ENCODE measurements at regions not wholly inside any gene's neighbourhood (a gene's known extent, or its start where the extent isn't known, plus 50 kb on each side); places are given as distances from the start of the nearest gene placed in this dataset.

DNA sequence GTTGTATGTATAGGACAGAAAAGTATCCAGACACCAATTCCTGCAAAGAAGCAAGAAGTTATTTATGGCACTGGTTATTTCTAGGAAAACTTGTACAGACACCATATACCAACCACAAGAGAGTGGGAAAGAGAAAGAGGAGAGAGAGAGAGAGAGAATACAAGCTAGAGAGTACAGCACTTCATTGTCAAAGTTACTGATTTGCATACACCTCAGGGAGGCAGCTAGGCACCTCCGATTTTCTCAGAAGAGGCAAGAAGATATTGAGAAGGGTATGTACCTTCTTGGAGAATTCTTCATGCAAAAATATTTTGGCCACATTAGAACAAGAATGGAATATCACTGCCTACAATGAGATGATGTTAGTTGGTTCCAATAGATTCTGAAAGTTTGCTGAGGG, 333.9 kb upstream of the PIK3C3 start:
- no peak for DNase-seq (ENCODE audit: low read depth)

DNA sequence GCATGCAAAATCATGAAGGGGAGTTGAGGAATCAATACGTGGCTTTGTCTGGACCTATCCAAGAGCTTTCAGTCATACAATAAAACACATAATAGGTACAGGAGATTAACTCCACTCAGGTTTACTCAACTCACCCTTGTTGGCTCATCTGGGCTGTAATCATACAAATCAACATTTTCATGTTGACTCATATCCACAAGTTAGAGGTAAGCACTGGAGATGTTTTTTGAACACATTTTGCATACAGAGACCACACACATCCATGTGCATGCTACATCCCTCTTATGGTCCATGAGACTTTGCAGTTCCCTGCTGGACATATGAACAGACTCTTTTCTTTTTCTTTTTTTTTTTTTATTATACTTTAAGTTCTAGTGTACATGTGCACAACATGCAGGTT, 336.9 kb upstream of the PIK3C3 start:
- DNase-seq (ENCODE audit: low read depth): no peak

DNA sequence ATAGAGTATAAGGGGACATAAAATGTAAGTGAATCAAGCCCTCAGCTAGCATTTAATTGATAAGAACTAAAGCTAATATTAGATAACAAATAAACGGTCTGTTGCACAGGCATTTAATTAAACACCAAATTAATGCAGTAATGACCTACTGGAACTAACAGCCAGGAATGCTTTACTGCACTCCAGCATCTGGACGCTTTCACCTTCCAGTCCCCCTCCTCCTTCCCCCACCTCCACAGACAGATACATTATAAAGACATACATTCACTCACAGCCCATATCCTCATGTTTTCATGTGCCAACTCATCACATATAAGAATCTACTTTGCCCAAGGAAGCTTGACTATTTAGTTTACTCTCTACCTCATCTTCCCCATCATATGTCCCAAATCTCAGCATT, 337.4 kb upstream of the PIK3C3 start:
- DNase-seq (ENCODE audit: low read depth): no peak

DNA sequence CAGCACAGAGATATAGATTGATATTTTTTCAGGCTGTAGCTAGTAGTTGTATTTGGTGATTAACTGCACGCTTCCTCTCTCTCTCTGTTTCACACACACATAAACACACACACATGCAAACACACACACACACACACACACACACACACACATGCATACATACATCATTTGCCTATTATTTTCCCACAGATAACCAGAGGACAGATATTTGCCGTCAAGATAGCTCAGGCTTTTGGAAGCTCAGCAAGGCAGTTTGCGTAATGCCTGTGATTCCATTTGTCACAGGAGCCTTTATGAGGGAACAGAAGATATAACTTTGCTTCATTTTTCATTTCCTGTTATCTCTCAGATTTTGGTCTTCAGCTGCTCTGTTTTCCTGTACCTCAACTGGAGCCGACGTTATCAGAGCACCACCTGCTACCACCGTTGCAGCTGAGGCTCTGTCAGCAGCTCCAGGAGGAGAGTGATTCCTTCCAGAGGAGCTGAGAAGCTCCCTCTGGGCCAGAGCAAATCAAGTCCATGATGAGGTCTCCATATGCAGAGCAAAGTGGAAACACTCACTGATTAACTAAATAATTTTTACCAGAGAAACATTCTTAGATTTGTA, 341.9 kb upstream of the PIK3C3 start:
- DNase-seq (ENCODE audit: low read depth): no peak

DNA sequence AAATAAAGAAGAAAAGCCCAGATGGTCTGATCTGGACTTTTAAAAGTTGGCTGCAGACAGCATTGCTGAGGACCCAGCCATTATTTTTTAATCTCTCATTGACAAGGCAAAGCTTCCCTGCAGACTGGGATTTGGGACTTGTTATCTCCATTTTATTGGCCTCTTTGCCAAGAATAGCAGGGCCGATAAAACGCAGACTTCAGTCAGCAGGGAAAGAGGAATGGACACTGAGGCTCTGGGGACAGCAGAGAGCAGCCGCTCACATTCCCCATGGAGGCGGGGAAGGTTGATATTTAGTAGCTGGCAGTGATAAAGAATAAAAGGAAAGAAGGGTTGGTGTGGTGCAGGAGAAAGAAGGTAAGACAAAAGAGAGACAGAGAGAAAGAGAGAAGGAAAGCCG, 350.1 kb upstream of the PIK3C3 start:
- DNase-seq (ENCODE audit: low read depth): no peak

DNA sequence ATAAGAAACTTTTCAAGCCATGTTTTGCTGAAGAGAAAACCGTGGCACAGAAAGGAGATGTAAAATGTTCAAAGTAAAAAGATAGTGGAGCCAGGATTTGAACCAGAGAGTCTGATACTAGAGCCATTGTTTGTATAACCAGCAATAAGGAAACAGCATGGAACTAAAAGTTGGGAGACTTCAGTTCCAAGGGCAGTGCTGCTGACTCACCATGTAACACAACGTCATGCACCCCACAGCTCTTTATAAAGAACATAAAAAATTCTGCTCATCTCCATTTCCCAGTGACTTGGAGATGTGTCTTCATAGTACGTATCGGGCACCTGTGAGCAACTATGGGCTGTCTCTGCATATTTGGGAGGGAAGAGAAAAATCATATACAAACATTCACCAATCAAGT, 353.0 kb upstream of the PIK3C3 start:
- no peak for DNase-seq (ENCODE audit: low read depth)

DNA sequence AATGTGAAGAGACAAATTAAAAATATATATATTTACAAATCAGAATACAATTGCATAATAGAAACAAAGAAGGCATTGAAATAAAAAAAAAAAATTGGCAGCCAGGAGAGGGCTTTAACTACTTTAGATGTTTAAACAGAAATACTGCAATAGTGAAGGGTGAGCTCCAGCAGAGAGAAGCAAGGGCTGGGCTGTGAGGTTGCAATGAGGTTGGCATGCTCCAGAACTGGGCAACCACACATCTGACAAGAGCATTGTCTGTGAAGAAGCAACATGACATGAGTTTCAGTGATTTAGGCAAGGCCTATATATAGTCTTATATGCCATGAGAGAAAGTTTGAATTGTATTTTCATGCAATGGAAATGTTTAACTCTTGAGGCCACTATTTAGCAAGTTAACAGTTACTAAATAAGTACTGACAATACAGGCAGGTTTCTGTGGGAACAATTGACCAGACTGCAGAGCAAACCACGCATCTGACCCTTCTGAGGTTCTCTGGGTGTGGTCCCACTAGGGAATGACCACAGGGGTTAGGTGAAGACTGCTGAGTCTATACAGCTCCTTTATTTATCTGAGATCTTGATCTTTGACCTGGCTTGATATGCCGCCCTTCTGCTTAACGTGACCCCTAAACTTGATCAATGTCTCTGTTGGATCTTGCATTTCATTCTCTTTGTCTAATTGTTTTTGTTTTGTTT, 354.2 kb upstream of the PIK3C3 start:
- DNase-seq (ENCODE audit: low read depth): no peak

DNA sequence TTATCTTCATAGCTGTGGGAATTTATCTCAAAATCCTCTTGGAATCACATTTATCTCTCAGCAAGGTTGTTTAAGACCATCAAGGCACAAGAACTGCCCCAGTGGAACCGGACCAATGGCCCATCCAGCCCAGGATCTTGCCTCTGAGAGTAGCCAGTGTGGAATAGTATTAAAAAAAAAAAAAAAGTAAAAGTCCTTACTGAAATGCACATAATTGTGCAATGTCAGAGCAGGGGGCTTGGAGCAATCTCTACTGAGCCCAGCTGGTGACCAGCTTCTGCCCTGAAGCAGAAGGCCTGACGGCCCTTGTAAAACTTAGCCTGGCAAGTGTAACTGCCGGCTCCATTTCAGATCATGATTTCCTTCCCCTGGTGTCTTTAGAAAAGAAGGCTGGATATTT, 355.6 kb upstream of the PIK3C3 start:
- no peak for DNase-seq (ENCODE audit: low read depth)

DNA sequence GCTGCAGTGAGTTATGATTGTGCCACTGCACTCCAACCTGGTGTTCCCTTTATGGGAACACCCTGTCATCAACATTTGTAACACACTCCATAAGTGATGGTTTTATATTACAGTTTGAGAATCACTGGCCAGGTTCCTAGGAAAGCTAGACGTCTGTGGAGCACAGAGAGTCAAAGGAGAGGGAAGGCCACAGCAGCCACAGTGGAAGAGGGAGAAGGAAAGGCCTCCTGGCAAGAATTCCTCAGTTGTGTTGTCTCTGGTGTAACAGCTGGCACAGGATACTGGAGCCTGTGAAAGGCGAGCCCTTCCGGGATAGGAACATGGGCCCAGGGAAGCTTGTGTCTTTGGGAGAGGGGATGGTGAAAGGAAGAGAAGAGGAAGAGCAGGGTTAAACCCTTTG, 360.5 kb upstream of the PIK3C3 start:
- no peak for DNase-seq (ENCODE audit: low read depth)

DNA sequence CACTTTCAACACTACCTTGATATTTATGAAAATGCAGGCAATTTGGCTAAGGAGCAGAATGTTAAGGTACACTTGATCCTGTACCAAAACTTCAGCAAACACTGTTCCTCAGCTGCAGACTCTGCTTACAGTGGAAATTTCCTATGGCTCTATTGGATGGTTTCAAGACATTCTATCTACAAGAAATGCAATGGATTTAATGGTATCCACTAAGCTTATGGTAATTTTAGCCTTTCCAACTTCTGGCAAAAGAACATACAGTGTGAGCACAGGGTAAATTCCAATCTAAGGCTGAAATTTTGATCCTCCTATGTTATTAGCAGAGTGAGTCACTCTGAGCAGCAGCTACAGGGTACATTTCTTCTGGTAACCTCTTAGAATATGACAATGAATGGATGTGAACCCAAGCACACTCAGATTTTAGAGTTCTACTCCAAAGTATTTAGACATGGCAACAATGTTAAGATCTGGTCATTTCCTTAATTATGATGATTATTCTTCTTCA, 361.8 kb upstream of the PIK3C3 start:
- DNase-seq (ENCODE audit: low read depth): no peak

DNA sequence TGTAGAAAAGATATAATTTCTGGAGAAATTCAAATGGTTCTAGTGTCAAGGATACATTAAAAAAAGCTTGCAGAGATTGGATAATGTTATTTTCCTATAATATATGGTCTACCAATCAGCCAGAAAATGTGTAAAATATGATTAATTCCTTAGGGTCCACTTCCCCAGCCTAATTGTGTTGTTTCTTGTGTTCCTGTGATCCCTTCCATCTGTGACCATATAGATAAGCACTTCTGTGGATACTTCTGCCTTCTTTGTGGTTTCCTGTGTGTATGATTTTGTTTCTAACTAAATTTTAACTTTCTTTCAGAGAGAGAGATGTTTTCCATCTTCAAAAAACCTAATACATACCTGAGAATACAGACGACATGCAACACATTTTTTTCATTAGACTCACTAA, 367.1 kb upstream of the PIK3C3 start:
- no peak for DNase-seq (ENCODE audit: low read depth)

DNA sequence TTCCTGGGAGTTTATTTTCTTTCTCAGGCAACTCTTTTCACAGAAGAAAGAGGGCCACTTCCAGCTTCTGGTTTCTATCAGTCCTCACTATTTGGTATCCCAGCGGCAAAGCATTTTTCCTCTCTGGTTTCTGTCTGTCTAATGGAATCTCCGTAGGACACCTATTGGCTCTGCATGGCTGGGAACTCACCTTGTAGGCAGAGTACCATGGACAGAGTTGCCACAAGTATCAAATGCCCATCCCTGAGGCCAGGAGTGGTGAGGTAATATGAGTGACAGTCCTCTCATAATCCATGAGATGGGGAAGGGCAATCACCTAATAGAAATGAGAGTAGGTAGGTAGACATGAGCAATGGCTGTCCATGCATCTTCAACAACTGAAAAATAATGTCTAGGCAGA, 369.5 kb upstream of the PIK3C3 start:
- no peak for DNase-seq (ENCODE audit: low read depth)

DNA sequence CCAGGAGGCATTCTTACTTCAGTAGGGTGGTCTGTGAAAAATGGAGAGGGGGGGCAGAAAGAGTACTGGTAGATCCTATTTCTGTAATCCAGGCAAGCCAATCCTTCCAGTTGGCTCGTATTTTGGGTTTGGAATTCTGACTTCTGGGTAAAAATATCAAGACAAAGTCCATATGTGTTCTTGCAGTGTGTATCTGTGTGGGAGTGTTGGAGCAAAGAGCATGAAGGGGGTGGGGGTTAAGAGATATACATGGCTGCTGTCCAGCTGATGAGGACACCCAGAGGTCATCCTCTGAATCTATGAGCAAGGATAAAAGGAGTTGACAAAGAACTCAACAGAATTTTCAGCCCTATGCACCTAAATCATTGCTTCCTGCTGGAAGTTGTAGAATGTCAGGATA, 375.8 kb upstream of the PIK3C3 start:
- no peak for DNase-seq (ENCODE audit: low read depth)

DNA sequence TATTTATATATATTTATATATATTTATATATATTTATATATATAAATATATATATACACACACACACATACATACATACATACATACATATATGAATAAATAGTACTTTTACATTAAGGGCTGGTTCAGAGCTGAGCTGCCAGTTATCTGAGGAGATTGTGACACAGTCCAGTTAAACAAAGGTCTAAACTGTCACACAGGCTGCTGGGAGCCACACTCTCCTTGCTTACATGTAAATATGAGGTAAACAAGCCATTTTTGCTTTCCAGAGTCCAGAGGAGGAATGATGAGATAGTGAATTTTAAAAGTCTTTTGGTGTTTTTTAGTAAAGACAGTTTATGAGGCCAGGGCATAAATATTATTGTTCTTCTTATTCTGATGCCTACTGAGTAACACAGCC, 377.5 kb upstream of the PIK3C3 start:
- no peak for DNase-seq (ENCODE audit: low read depth)

DNA sequence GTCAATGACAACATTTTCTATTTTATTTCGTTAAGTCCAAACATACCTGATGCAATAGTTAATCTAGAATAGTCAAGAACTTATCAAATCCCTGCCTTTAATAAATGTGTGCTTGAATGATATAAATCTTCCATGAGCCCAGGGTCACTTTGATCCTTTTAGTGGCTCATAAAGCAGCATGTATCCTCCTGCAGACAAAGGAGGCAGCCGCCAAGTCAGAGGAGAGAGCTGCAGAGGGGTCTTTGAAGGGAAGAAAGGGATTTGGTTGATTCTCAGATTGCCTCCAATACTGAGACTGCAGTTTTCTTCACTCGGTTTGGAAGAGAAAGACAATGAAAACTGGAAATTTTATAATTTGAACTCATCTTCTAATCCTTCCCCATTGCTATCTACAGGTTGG, 378.4 kb upstream of the PIK3C3 start:
- no peak for DNase-seq (ENCODE audit: low read depth)

DNA sequence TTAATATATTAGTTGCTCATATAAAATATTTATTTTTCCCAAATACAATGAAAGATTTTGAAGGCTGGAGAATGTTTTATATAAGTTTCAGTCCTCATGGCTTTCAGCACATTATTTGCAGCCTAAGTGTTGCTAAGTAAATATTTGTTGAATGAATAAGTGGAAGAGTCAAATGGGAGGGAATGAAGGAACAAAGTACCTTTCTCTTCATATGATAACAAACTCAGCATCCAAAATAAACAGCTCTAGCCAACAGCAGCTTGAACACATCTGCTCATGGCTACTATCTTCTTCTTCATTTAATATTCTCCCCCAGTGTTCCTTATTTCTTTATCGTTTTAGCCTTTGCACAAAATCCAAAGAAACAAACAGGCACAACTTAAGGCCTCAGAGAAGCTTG, 385.2 kb upstream of the PIK3C3 start:
- DNase-seq (ENCODE audit: low read depth): no peak

DNA sequence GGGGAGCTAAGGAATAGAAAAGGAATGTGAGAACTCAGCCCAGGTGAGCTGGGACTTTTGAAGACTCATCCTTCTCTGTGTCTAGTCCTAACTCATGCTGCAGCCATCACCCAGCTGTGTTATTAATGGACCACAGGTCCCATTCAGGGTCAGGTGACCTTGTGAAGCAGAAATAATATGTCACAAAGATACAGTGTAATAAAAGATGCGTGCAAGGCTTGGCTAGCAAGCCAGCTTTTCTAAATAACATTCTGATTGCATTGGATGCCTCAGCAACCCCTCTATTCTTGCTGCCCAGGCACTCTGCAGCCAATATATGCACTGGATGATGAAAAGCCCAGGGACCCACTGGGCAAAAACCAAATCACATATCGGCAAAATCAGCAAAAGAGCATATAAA, 393.1 kb upstream of the PIK3C3 start:
- no peak for DNase-seq (ENCODE audit: low read depth)

DNA sequence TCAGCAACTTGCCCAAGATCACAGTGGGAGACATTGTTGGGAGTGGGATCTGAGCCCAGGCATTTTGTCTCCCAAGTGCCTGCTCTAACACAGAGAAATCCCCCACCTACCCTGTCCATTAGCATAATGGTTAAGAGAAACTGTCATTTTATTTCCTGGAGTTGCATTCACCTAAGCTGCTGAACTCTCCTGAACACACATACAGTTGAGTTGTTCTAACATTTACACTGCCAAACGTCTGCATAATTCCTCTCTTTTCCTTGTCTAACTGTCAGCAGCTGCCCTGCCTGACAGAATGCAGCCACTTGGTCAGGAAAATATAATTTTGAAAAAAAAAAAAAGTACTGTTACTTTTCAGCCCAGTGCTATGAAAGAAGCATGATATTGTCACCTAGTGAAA, 396.3 kb upstream of the PIK3C3 start:
- no peak for DNase-seq (ENCODE audit: low read depth)

DNA sequence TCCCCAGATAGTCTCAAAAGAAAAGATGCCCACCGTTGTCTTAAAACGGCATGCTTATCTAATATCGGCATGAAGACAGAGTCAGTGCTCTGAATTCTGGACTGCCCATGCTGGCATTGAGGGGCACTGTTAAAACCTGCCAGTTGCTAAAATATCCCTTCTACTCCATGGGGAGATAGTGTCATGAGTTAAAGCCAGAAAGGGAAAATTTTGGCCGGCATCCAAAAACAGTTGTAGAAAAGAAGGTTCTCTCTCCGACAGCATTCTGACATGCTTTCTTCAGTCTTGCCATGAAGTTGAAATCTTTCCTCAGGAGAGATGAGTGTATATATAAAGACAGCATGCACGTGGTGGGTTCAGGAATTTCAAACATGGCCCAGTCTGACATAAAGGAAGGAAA, 401.3 kb upstream of the PIK3C3 start:
- DNase-seq (ENCODE audit: low read depth): no peak

DNA sequence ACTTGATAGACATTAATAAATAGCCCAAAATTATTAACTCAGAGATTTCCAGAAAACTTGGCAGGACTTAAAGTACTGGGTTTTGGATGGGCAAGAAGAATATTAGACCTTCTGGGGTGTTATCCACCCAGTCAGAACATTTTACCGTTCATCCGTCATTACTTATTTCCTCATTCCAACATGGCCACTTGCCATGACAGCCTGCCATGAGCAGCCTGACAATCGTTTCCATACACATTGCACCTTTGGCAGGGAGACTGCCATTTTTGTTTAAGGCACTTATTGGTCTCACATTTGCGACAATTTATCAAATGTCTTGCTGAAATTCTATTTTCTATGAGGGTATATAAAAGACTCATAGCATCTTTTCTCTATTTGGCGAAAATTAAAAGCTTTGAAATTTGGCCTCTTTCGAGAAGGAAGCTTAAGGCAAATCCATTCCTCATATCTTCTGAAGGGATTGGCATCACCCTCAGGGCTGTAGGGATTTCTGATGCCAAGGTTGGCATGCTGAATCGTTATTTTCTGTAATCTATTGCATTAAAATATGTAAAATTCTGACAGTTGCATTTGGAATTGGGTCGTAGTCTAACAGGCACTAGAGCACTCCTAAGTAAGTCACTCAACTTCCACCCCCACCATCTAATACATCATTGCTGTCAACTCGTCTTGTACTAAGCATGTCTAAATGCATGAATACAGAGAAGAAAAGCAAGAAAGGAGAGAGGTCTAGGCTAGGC, 406.3 kb upstream of the PIK3C3 start:
- DNase-seq (ENCODE audit: low read depth): no peak

DNA sequence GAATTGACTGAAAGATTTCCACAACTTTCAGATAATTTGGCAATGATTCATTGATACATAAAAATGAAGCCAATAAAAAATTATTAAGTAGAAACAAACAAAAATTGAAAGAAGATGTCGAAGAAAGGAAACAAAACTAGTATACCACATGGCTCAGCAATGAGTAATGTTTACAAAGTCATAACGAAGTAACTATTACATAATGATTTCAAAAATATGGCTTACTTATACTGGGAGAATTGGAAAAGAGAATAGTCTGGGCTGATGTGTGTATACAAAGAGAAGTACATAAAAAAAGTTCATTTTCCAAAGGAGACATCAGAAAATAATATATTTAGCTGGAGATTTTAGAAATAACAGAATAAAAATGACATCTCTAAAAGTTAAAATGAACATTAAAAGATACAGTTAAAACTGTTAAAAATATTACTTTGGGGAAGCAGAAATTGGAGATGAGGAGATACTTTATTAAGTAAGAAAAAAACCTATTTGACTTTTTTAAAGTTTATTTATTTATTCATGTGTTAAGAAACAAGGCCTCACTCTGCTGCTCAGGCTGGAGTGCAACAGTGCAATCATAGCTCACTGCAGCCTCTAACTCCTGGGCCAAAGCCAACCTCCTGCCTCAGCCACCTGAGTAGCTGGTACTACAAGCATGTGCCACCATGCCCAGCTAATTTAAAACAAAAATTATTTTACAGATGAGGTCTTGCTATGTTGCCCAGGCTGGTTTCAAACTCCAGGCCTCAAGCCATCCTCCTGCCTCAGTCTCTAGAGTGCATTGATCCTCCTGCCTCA, 409.7 kb upstream of the PIK3C3 start:
- DNase-seq (ENCODE audit: low read depth): no peak

DNA sequence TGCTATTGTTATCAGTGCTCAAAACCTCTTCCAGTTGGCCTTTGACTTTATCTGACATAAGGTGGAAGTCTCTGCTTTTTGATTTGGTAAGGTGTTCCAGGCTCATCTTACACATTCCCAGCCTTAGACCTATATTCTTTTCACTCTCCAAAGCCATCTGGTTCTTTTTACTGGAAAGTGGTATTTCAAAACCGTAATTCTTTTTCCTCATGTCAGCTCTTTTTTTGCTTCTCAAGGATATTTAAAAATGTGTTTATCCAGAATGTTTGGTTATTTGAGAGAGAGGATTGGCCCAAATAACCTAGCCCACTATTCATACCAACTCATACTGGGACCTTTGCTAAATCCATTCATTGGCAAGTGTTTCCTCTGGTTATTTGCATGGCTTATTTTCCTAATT, 411.2 kb upstream of the PIK3C3 start:
- no peak for DNase-seq (ENCODE audit: low read depth)

All from activated T-helper 9 cell treated with anti-CD3 and anti-CD28 coated beads, Interleukin-2, amount 50 U/mL, for 16 hours (primary cell).